ENCODE measurements at regions not wholly inside any gene's neighbourhood (a gene's known extent, or its start where the extent isn't known, plus 50 kb on each side); places are given as distances from the start of the nearest gene placed in this dataset.

DNA sequence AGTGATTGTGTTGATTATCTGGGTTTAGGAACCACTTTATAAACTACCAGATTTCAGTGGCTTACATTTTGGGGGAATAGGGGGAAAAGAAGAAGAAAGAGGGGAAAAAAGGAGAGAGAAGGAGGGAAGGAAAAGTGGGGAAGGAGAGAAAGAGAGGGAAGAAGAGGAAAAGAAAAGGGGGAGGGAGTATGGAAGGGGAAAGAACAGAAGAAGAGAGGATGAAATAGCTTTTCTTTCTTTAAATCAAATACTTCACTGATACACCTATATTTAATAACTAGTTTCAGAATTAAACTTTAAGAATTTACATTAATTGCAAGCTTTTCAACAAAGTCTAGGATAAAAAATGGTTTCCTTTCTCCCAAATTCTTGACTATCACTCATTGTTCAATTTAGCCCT, 289.6 kb downstream of the SDHAF3 start (continued):
- no peak for TF ChIP-seq SIN3A (IDR thresholded peaks at IDR 0.05; ENCODE audit: low read depth, low read length)
- no peak for TF ChIP-seq NFYB (IDR thresholded peaks at IDR 0.05; ENCODE audit: insufficient read depth, low read depth, low read length)
- no peak for TF ChIP-seq NR2F1 (conservative IDR thresholded peaks at IDR 0.05)
- no peak for TF ChIP-seq CBX3 (IDR thresholded peaks at IDR 0.05; ENCODE audit: borderline replicate concordance, low read depth)
- no peak for TF ChIP-seq SUZ12 (IDR thresholded peaks at IDR 0.05; ENCODE audit: unreplicated experiment)

DNA sequence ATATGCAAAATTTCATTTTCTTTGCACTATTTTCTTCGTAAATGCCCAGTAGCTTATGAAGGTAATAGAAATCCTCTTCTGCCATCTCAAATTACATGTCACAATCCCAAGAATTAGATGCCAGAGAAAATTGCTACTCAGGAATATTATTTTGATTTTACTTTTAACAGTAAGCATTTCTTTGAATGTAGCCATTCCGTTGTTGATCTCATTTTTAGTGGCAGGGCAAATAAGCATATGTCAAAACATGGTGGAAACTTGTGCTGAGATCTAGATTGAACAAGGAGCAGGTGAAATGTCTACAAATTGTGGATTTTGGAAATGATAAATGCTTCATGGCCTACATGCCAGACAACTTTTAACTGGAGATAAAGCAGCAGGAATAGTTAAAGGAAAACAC, 291.8 kb downstream of the SDHAF3 start:
- TF ChIP-seq, protein P1, sequence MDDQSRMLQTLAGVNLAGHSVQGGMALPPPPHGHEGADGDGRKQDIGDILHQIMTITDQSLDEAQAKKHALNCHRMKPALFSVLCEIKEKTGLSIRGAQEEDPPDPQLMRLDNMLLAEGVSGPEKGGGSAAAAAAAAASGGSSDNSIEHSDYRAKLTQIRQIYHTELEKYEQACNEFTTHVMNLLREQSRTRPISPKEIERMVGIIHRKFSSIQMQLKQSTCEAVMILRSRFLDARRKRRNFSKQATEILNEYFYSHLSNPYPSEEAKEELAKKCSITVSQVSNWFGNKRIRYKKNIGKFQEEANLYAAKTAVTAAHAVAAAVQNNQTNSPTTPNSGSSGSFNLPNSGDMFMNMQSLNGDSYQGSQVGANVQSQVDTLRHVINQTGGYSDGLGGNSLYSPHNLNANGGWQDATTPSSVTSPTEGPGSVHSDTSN (IDR thresholded peaks at IDR 0.05; ENCODE audit: insufficient replicate concordance, low read depth, low read length), result no peak
- TF ChIP-seq NR2C1 (IDR thresholded peaks at IDR 0.05) (no peak), BCL11A (IDR thresholded peaks at IDR 0.05; ENCODE audit: low read depth, low read length) (no peak)
- H3K79me2 ChIP-seq (ENCODE audit: control insufficient read depth, insufficient read depth, low read length), result no peaks in the 10 kb centered on the region
- in situ Hi-C loops (cut with MboI), result no loop called here
- no TSS peak for BruUV-seq (replicated peaks)
- H3K9ac ChIP-seq (ENCODE audit: control insufficient read depth, insufficient read depth, low read length), result no peak overlapping the region
- H3K36me3 ChIP-seq (ENCODE audit: control insufficient read depth in 2 of 2, insufficient read depth in 2 of 2, low read length in 1 of 2), result no peaks in the 10 kb centered on the region
- 0% methylated on average over 2 of the region's 2 CpGs for WGBS (ENCODE audit: insufficient coverage, insufficient replicate concordance, low lambda C conversion rate, missing lambda C conversion rate)
- ATAC-seq (no peak), FAIRE-seq (no peak), DNase-seq (ENCODE audit: low read depth, low spot score) (no peak)
- H3K27me3 ChIP-seq (replicated peaks in 1 of 2; ENCODE audit: control insufficient read depth in 2 of 2, insufficient read depth in 2 of 2, low read length in 1 of 2), result no peaks in the 10 kb centered on the region
- CTCF ChIA-PET, result no interaction called here
- RAD21 ChIA-PET (ENCODE audit: unreplicated experiment), result no interaction called here
- no peaks in the 10 kb centered on the region for H3K9me3 ChIP-seq (replicated peaks; ENCODE audit: control insufficient read depth, insufficient read depth, low read length)
- no peak overlapping the region for H3K27ac ChIP-seq (ENCODE audit: control insufficient read depth, insufficient read depth)
- SMC1A ChIA-PET (ENCODE audit: uncharacterized antibody, unreplicated experiment), result interaction anchor here (0.7 kb wide), 2 partner anchors 15 to 60 kb away, joined by 3 read pairs; no protein-coding TSS in a partner anchor
- intact Hi-C loops (cut with micrococcal nuclease; ENCODE audit: unreplicated experiment), result no loop called here
- POLR2A ChIA-PET, result no interaction called here
- H3K4me1 ChIP-seq (ENCODE audit: control insufficient read depth, insufficient read depth, low read length), result no peaks in the 10 kb centered on the region
- no peak overlapping the region for H3K4me2 ChIP-seq (ENCODE audit: control insufficient read depth, insufficient read depth)
- no peaks in the 10 kb centered on the region for H4K20me1 ChIP-seq (ENCODE audit: control insufficient read depth, insufficient read depth)
- H2AFZ ChIP-seq (ENCODE audit: control insufficient read depth, low read depth, low read length), result no peak overlapping the region
- no peak overlapping the region for H3K4me3 ChIP-seq

Measured in GM12878 (cell line).